HG02840 (cell line): ENCODE measurements at regions not wholly inside any gene's neighbourhood (a gene's known extent, or its start where the extent isn't known, plus 50 kb on each side); places are given as distances from the start of the nearest gene placed in this dataset.

Experiments used
- ATAC-seq: cut with Tn5 transposase; IDR thresholded peaks from one replicate; pipeline ENCODE4 v1.9.1; 2021; ENCODE audit warnings: mild to moderate bottlenecking, moderate library complexity, moderate number of reproducible peaks; ENCODE audit not compliant: unreplicated experiment, low FRiP score

GRCh38 chr2:6372317-6372901 is 493.3 kb downstream of the CMPK2 start:
- no peak for ATAC-seq

- ATAC-seq, result no peak
These were observed 484.4 kb downstream of the CMPK2 start for GRCh38 chr2:6381326-6381725.

- no peak for ATAC-seq
These were observed 481.4 kb downstream of the CMPK2 start for GRCh38 chr2:6384341-6384740.

- ATAC-seq, result no peak
These were observed 473.4 kb downstream of the CMPK2 start for GRCh38 chr2:6392354-6392753.

- ATAC-seq, result no peak
These were observed 472.7 kb downstream of the CMPK2 start for GRCh38 chr2:6392966-6393365.

GRCh38 chr2:6393819-6394218 is 471.9 kb downstream of the CMPK2 start:
- no peak for ATAC-seq

GRCh38 chr2:6394276-6394675 is 471.4 kb downstream of the CMPK2 start:
- ATAC-seq, result no peak

- no peak for ATAC-seq
These were observed 467.3 kb downstream of the CMPK2 start for GRCh38 chr2:6398421-6398820.

- ATAC-seq, result no peak
These were observed 464.4 kb downstream of the CMPK2 start for GRCh38 chr2:6401301-6401700.

- ATAC-seq, result no peak
These were observed 457.6 kb downstream of the CMPK2 start for GRCh38 chr2:6408057-6408456.

- no peak for ATAC-seq
These were observed 455.4 kb downstream of the CMPK2 start for GRCh38 chr2:6410313-6410712.

- ATAC-seq, result no peak
These were observed 453.1 kb downstream of the CMPK2 start for GRCh38 chr2:6412533-6413091.

GRCh38 chr2:6417050-6417449 is 448.7 kb downstream of the CMPK2 start:
- ATAC-seq, result no peak

GRCh38 chr2:6418291-6418690 is 447.4 kb downstream of the CMPK2 start:
- no peak for ATAC-seq

- ATAC-seq, result no peak
These were observed 444.5 kb downstream of the CMPK2 start for GRCh38 chr2:6421138-6421730.

GRCh38 chr2:6421888-6422287 is 443.8 kb downstream of the CMPK2 start:
- no peak for ATAC-seq

GRCh38 chr2:6423157-6423556 is 442.6 kb downstream of the CMPK2 start:
- no peak for ATAC-seq

- no peak for ATAC-seq
These were observed 441.8 kb downstream of the CMPK2 start for GRCh38 chr2:6423944-6424343.

- no peak for ATAC-seq
These were observed 440.7 kb downstream of the CMPK2 start for GRCh38 chr2:6425032-6425431.

GRCh38 chr2:6429210-6429986 is 436.3 kb downstream of the CMPK2 start:
- no peak for ATAC-seq

- ATAC-seq, result no peak
These were observed 431.3 kb downstream of the CMPK2 start for GRCh38 chr2:6434438-6434837.

GRCh38 chr2:6441800-6442199 is 423.9 kb downstream of the CMPK2 start:
- ATAC-seq, result no peak
